Heart right ventricle (tissue), 16 donors: ENCODE measurements at regions not wholly inside any gene's neighbourhood (a gene's known extent, or its start where the extent isn't known, plus 50 kb on each side); places are given as distances from the start of the nearest gene placed in this dataset.
"Not testable (repeated sequence)": the region's sequence is repeated elsewhere in the genome, so short reads cannot be mapped to it uniquely, and the experiment has no call there.

Experiments
- ATAC-seq, 8 donors: fragments of 200-7000 bp; cut with Tn5 transposase; one replicate each; pipeline ENCODE4 v1.9.1; 2020; ENCODE audit warnings: mild to moderate bottlenecking in 8 of 8, moderate library complexity in 8 of 8, moderate number of reproducible peaks in 1 of 8
- DNase-seq, 2 donors: peaks; one replicate each; pipeline ENCODE4 v3.0.0-alpha.2; 2020
- H3K27ac ChIP-seq, 10 donors: fragments of 200-600 bp; sonication (generic) in 2 of 10; one replicate each; pipeline versions ENCODE4 v1.5.0 to v1.8.0; 2020 to 2022; ENCODE audit warnings: mild to moderate bottlenecking in 3 of 10
- H3K27me3 ChIP-seq, 7 donors: fragments of 200-600 bp; one replicate each; pipeline ENCODE4 v1.8.0; 2021 to 2022; ENCODE audit warnings: mild to moderate bottlenecking in 2 of 7
- H3K36me3 ChIP-seq, 9 donors: fragments of 200-600 bp; sonication (generic) in 1 of 9; one replicate each; pipeline versions ENCODE4 v1.5.0 to v1.8.0; 2020 to 2022; ENCODE audit warnings: mild to moderate bottlenecking in 2 of 9
- H3K4me1 ChIP-seq, 9 donors: fragments of 200-600 bp; sonication (generic) in 1 of 9; one replicate each; pipeline versions ENCODE4 v1.5.0 to v1.8.0; 2020 to 2022; ENCODE audit warnings: mild to moderate bottlenecking in 4 of 9
- H3K4me3 ChIP-seq, 10 donors: fragments of 200-600 bp; sonication (generic) in 2 of 10; one replicate each; pipeline versions ENCODE4 v1.5.0 to v1.8.0; 2020 to 2022; ENCODE audit warnings: mild to moderate bottlenecking in 7 of 10, moderate library complexity in 2 of 10
- H3K9me3 ChIP-seq, 11 donors: fragments of 200-600 bp in 10 of 11; sonication (generic) in 2 of 11; one replicate each; pipeline versions ENCODE4 v1.5.0 to v1.8.0; 2013 to 2022; ENCODE audit warnings: mild to moderate bottlenecking in 2 of 11, control low read depth in 1 of 11, moderate library complexity in 1 of 11
- WGBS, 2 donors: extraction: QIAGEN DNeasy Blood & Tissue Kit; methylation state at CpG; one replicate each; pipeline ENCODE4 v1.1.7; 2013; ENCODE audit warnings: inconsistent platforms in 1 of 2; 5-methylcytosine and 5-hydroxymethylcytosine counted together
- intact Hi-C, 10 donors: fragments of 100-400 bp; cut with DNase I; formaldehyde crosslinking; loops; one replicate each; pipeline versions ENCODE4 v1.11.1 to v1.14.2; 2022
- TF ChIP-seq, protein P1 (sequence below), 9 donors: fragments of 200-600 bp; sonication (generic) in 2 of 9; IDR thresholded peaks; one replicate each; pipeline versions ENCODE4 v1.5.0 to v1.8.0; 2021 to 2022; ENCODE audit warnings: antibody characterized with exemption in 9 of 9, mild to moderate bottlenecking in 5 of 9, moderate library complexity in 1 of 9
- donor health status: Arrhythmogenic right ventricular cardiomyopathy.
- donor health status: ischemic (EF 13 %, LVEDD 7.1; RV severe dilation, severe dysfunction).
- donor health status: healthy with polysubstance abuse.
- donor health status: DM: no; HTN: yes; CAD: no.
- donor health status: DM: no; HTN: no; CAD: no.
- donor health status: ischemic (EF 25% LVEDD 6.9; RV normal size, moderate dysfunction).
- donor health status: ischemic (EF 25% LVEDD 5.7; RV mildly dilated, moderate dysfunction).
- donor health status: healthy.
- donor health status: DM: yes; HTN: yes; CAD: no.
- donor health status: Ischemic cardiomyopathy.
- donor health status: ischemic (EF 35%, LVEDD 5.7; RV mildly dilated, moderate dysfunction).
- donor health status: nonischemic (EF 11% LVEDD 7.7; RV severe dilation, severe dysfunction).
- donor health status: DM: yes; HTN: yes; CAD: no.
- donor health status: PGD.
- donor health status: ischemic (EF 29% LVEDD 5.4; RV normal size, mild dysfunction).
- donor health status: nonischemic (EF 23%, LVEDD 6.1; RV moderate dilation, normal function).

DNA sequence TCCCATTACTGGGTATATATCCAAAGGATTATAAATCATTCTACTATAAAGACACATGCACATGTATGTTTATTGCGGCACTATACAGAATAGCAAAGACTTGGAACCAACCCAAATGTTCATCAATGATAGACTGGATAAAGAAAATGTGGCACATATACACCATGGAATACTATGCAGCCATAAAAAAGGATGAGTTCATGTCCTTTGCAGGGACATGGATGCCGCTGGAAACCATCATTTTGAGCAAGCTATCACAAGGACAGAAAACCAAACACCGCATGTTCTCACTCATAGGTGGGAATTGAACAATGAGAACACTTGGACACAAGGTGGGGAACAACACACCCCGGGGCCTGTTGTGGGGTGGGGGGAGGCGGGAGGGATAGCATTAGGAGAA is 57.0 kb upstream of the NEUROD1 start:
- H3K27me3 ChIP-seq, H3K9me3 ChIP-seq, H3K4me3 ChIP-seq, H3K36me3 ChIP-seq, H3K4me1 ChIP-seq, intact Hi-C loops, ATAC-seq, DNase-seq, H3K27ac ChIP-seq: not testable (repeated sequence)
- 73 to 78% methylated on average over 5 of the region's 5 CpGs for WGBS, 2 donors

DNA sequence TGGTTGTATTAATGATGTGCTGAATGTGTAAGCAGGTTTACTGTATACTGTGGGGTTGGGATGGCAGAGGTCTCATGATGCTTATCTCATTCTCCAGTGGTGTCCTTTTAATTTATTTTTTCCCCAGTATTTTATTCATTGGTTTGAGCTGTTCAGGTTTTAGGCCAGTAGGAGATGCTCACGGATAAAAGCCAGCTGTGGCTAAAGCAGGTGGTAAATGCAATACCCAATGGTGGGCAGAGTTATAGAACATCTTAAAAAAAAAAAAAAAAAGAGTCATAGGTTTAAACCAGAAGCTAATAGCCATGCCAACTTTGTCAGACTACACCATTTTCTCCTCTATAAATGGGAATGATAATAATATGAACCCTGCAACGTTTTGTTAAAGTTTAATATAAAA is 57.8 kb upstream of the NEUROD1 start:
- Histone ChIP-seq H3K4me1 (peaks cover 0 to 9% (median 0%) of the 10 kb centered on the region in 9 donors), H3K4me3 (no peak overlapping the region), H3K36me3 (no peaks in the 10 kb centered on the region), H3K27me3 (no peaks in the 10 kb centered on the region), H3K27ac (no peak overlapping the region), H3K9me3 (peaks cover 0 to 8% (median 0%) of the 10 kb centered on the region in 11 donors)
- TF ChIP-seq, protein P1, sequence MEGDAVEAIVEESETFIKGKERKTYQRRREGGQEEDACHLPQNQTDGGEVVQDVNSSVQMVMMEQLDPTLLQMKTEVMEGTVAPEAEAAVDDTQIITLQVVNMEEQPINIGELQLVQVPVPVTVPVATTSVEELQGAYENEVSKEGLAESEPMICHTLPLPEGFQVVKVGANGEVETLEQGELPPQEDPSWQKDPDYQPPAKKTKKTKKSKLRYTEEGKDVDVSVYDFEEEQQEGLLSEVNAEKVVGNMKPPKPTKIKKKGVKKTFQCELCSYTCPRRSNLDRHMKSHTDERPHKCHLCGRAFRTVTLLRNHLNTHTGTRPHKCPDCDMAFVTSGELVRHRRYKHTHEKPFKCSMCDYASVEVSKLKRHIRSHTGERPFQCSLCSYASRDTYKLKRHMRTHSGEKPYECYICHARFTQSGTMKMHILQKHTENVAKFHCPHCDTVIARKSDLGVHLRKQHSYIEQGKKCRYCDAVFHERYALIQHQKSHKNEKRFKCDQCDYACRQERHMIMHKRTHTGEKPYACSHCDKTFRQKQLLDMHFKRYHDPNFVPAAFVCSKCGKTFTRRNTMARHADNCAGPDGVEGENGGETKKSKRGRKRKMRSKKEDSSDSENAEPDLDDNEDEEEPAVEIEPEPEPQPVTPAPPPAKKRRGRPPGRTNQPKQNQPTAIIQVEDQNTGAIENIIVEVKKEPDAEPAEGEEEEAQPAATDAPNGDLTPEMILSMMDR (IDR thresholded peaks at IDR 0.05) = no peak
- ATAC-seq (no peak), DNase-seq (no peak)
- 25 to 41% methylated on average over 2 of the region's 2 CpGs for WGBS, 2 donors
- intact Hi-C loops = no loop called here

DNA sequence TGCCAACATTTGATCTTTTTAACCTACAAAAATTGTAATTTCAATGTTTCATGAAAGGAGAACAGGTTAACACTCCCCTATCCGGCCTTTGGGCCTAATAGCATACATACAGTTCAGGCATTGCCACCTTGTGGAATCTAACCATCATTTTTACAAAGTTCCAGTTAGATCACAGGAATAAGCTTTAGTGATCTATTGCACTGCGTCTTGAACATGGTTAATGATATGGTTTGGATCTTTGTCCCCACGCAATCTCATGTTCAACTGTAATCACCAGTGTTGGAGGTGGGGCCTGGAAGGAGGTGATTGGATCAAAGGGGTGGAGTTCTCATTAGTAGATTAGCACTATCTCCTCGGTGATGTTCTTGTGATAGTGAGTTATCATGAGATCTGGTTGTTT is 58.2 kb upstream of the NEUROD1 start:
- H3K9me3 ChIP-seq = peaks cover 0 to 8% (median 0%) of the 10 kb centered on the region in 11 donors
- WGBS, 2 donors = 86 to 90% methylated on average over 4 of the region's 4 CpGs
- H3K36me3 ChIP-seq = no peaks in the 10 kb centered on the region
- no peak for DNase-seq
- H3K27ac ChIP-seq = no peak overlapping the region
- H3K4me3 ChIP-seq = no peak overlapping the region
- TF ChIP-seq, protein P1 (IDR thresholded peaks at IDR 0.05) = no peak
- intact Hi-C loops = no loop called here
- no peaks in the 10 kb centered on the region for H3K27me3 ChIP-seq
- H3K4me1 ChIP-seq = peaks cover 0 to 12% (median 0%) of the 10 kb centered on the region in 9 donors
- no peak for ATAC-seq

DNA sequence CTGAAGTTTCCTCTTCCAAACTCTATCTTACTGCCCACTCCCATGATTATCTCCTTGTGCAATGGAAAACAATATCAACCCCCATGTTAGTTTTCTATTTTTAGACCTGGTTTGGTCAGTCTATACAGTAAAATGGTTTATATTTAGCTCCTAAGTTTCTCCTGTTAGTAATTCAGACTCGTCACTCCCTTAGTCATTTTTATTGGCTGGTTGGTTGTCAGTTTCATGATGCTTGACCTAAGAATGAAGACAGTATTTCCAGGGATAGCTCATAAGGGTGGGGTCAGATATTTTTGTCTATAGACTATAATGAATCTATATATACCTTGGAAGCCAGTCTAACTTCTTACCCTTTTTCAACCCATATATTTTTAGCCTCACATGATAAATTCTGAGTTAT is 61.4 kb upstream of the NEUROD1 start:
- Histone ChIP-seq H3K27me3 (no peaks in the 10 kb centered on the region), H3K4me1 (peaks cover 0 to 12% (median 0%) of the 10 kb centered on the region in 9 donors), H3K9me3 (no peaks in the 10 kb centered on the region), H3K4me3 (no peak overlapping the region), H3K27ac (no peak overlapping the region), H3K36me3 (no peaks in the 10 kb centered on the region)
- DNase-seq (no peak), ATAC-seq (no peak)
- intact Hi-C loops = loop anchor here (1.0 to 10.0 kb wide), 17 partner anchors 151 to 913 kb away; partner anchors contain the start of gene ITPRID2 (in 1 of the 10)
- TF ChIP-seq, protein P1 (IDR thresholded peaks at IDR 0.05) = no peak
- WGBS, 2 donors = 25 to 32% methylated on average over 1 of the region's 1 CpG

DNA sequence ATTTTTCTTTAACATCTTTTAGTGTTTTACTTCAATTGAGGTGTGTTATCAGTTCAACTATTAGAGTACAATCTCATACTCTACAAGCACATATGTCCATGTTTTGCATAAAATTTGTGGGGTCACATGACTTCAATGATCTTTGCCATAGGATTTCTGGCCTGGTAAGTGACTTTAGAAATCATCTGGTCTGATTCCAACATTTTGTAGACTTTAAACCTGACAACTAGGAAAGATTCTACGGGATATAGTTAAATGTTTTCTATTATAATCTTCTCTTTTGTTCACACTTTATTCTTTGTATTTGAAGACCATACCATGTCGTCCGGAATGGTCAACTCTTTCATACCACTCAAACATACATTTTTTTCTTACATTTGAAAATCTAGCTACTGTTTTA is 62.0 kb upstream of the NEUROD1 start:
- H3K4me3 ChIP-seq = no peak overlapping the region
- no peak for ATAC-seq
- TF ChIP-seq, protein P1 (IDR thresholded peaks at IDR 0.05) = no peak
- H3K27me3 ChIP-seq = no peaks in the 10 kb centered on the region
- WGBS, 2 donors = 39 to 40% methylated on average over 3 of the region's 3 CpGs
- no peak overlapping the region for H3K27ac ChIP-seq
- no peaks in the 10 kb centered on the region for H3K36me3 ChIP-seq
- peaks cover 0 to 12% (median 0%) of the 10 kb centered on the region in 9 donors for H3K4me1 ChIP-seq
- intact Hi-C loops = loop anchor here (1.0 to 10.0 kb wide), 17 partner anchors 150 to 912 kb away; partner anchors contain the start of gene ITPRID2 (in 1 of the 10)
- DNase-seq = no peak
- H3K9me3 ChIP-seq = no peaks in the 10 kb centered on the region
